IMR-90 (cell line): ENCODE measurements at regions not wholly inside any gene's neighbourhood (a gene's known extent, or its start where the extent isn't known, plus 50 kb on each side); places are given as distances from the start of the nearest gene placed in this dataset.

Source experiments
- BHLHE40 ChIP-seq: fragments of 150-350 bp; IDR thresholded peaks from 2 replicates; pipeline ENCODE4 v1.6.1; 2016; ENCODE audit warnings: mild to moderate bottlenecking, low read depth, low read length
- CEBPB ChIP-seq: IDR thresholded peaks from 2 replicates; pipeline ENCODE4 v1.6.1; 2012; ENCODE audit warnings: low read depth, low read length, improper control_type of control experiment
- CTCF ChIP-seq: conservative IDR thresholded peaks from 2 replicates; pipeline ENCODE4 v1.5.1; 2012; ENCODE audit warnings: mild to moderate bottlenecking, low read depth, low read length, improper control_type of control experiment
- ELK1 ChIP-seq: fragments of 150-350 bp; IDR thresholded peaks from 2 replicates; pipeline ENCODE4 v1.6.1; 2016; ENCODE audit warnings: low read depth, mild to moderate bottlenecking, low read length, moderate library complexity, borderline replicate concordance
- FOS ChIP-seq: fragments of 150-350 bp; IDR thresholded peaks from 2 replicates; pipeline ENCODE4 v1.6.1; 2016; ENCODE audit warnings: low read depth, low read length
- MAZ ChIP-seq: IDR thresholded peaks from 2 replicates; pipeline ENCODE4 v1.6.1; 2012; ENCODE audit warnings: low read depth, mild to moderate bottlenecking, low read length, improper control_type of control experiment, moderate library complexity, borderline replicate concordance
- MXI1 ChIP-seq: IDR thresholded peaks from 2 replicates; pipeline ENCODE4 v1.6.1; 2012; ENCODE audit warnings: low read depth, mild to moderate bottlenecking, low read length, moderate library complexity, borderline replicate concordance
- POLR2A ChIP-seq: IDR thresholded peaks from 2 replicates; pipeline ENCODE4 v1.6.1; 2012; ENCODE audit warnings: mild to moderate bottlenecking, low read depth, low read length
- RAD21 ChIP-seq: IDR thresholded peaks from 2 replicates; pipeline ENCODE4 v1.6.1; 2012; ENCODE audit warnings: low read length, improper control_type of control experiment
- RCOR1 ChIP-seq: IDR thresholded peaks from 2 replicates; pipeline ENCODE4 v1.6.1; 2012; ENCODE audit warnings: mild to moderate bottlenecking, low read length, improper control_type of control experiment; ENCODE audit not compliant: insufficient replicate concordance
- RFX5 ChIP-seq: IDR thresholded peaks from 2 replicates; pipeline ENCODE4 v1.8.0; 2012; ENCODE audit warnings: low read depth, mild to moderate bottlenecking, low read length, moderate library complexity
- SMC3 ChIP-seq: fragments of 150-350 bp; IDR thresholded peaks from 2 replicates; pipeline ENCODE4 v1.6.1; 2016; ENCODE audit warnings: low read depth, mild to moderate bottlenecking, antibody characterized with exemption, low read length, moderate library complexity
- USF2 ChIP-seq: fragments of 150-350 bp; IDR thresholded peaks from 2 replicates; pipeline ENCODE4 v1.6.1; 2017; ENCODE audit warnings: mild to moderate bottlenecking, antibody characterized with exemption, low read length, low read depth

- TF ChIP-seq POLR2A (no peak), USF2 (no peak), CTCF (no peak), MXI1 (no peak), ELK1 (no peak), SMC3 (no peak), CEBPB (no peak), BHLHE40 (no peak), FOS (no peak), RAD21 (no peak), RFX5 (no peak), MAZ (no peak), RCOR1 (no peak)
These were observed 63.6 kb downstream of the ELAPOR2 start for GRCh38 chr7:86995814-86996213.
